SKM-1 treated with dmso at 0.1 percent for 144 hours (cell line): ENCODE measurements at regions not wholly inside any gene's neighbourhood (a gene's known extent, or its start where the extent isn't known, plus 50 kb on each side); places are given as distances from the start of the nearest gene placed in this dataset.
A peak's percentile ranks its signal among the peaks of the same experiment; 100 is the strongest.
"Not testable (repeated sequence)": the region's sequence is repeated elsewhere in the genome, so short reads cannot be mapped to it uniquely, and the experiment has no call there.

Source experiments
- DNase-seq: peaks from one replicate; lab custom pipeline; 2025; ENCODE audit not compliant: unreplicated experiment; lab: John Stamatoyannopoulos, UW

GRCh38 chr4:181077341-181077740 is 1165.9 kb upstream of the TENM3 start:
- no peak for DNase-seq

GRCh38 chr4:181078196-181078595 is 1165.0 kb upstream of the TENM3 start:
- DNase-seq, result no peak

- no peak for DNase-seq
Measured at GRCh38 chr4:181083757-181084361, 1159.3 kb upstream of the TENM3 start.

- no peak for DNase-seq
Measured at GRCh38 chr4:181085557-181085956, 1157.6 kb upstream of the TENM3 start.

- DNase-seq, result no peak
Measured at GRCh38 chr4:181105487-181105886, 1137.7 kb upstream of the TENM3 start.

GRCh38 chr4:181106398-181106797 is 1136.8 kb upstream of the TENM3 start:
- no peak for DNase-seq

- no peak for DNase-seq
Measured at GRCh38 chr4:181108237-181108636, 1135.0 kb upstream of the TENM3 start.

GRCh38 chr4:181119186-181119585 is 1124.0 kb upstream of the TENM3 start:
- DNase-seq, result no peak

- DNase-seq, result no peak
Measured at GRCh38 chr4:181121733-181122132, 1121.5 kb upstream of the TENM3 start.

- no peak for DNase-seq
Measured at GRCh38 chr4:181127171-181127570, 1116.0 kb upstream of the TENM3 start.

- DNase-seq, result not testable (repeated sequence)
Measured at GRCh38 chr4:181130317-181130716, 1112.9 kb upstream of the TENM3 start.

- no peak for DNase-seq
Measured at GRCh38 chr4:181137351-181137750, 1105.9 kb upstream of the TENM3 start.

GRCh38 chr4:181138116-181138515 is 1105.1 kb upstream of the TENM3 start:
- no peak for DNase-seq

GRCh38 chr4:181140037-181140603 is 1103.1 kb upstream of the TENM3 start:
- no peak for DNase-seq

- DNase-seq, result peak; percentile 47
Measured at GRCh38 chr4:181143250-181143854, 1099.8 kb upstream of the TENM3 start.

GRCh38 chr4:181146051-181146450 is 1097.2 kb upstream of the TENM3 start:
- no peak for DNase-seq

- DNase-seq, result no peak
Measured at GRCh38 chr4:181147416-181147951, 1095.7 kb upstream of the TENM3 start.

- DNase-seq, result no peak
Measured at GRCh38 chr4:181148470-181148869, 1094.7 kb upstream of the TENM3 start.

- DNase-seq, result no peak
Measured at GRCh38 chr4:181150191-181150590, 1093.0 kb upstream of the TENM3 start.

GRCh38 chr4:181151856-181152255 is 1091.3 kb upstream of the TENM3 start:
- no peak for DNase-seq

GRCh38 chr4:181157647-181158046 is 1085.6 kb upstream of the TENM3 start:
- no peak for DNase-seq

GRCh38 chr4:181158971-181159370 is 1084.2 kb upstream of the TENM3 start:
- DNase-seq, result no peak
